ENCODE measurements at regions not wholly inside any gene's neighbourhood (a gene's known extent, or its start where the extent isn't known, plus 50 kb on each side); places are given as distances from the start of the nearest gene placed in this dataset.

DNA sequence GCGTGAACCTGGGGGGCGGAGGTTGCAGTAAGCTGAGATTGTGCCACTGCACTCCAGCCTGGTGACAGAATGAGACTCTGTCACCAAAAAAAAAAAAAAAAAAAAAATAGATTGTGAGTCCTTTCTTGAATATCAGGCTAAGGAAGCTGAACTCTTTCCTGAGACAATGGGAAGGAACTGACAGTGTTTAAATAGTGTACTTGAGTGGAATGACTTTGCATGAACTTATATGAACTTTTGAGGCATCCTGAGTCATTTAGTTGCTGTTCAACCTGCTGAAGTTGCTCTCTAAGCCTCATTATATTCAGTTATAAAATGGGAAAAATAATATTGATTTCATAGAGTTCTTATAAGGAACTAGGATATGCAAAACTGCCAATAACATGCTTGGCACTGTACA, 79.3 kb upstream of the LIMCH1 start:
- no peaks in the 10 kb centered on the region for H3K36me3 ChIP-seq
- intact Hi-C loops (cut with DNase I), result loop anchor here in 1 of 10 donors (10.0 kb wide), 1 partner anchor 46 kb away; no protein-coding TSS in a partner anchor
- ATAC-seq (peak in 1 of 4 donors; percentile 40), DNase-seq (no peak)
- H3K4me3 ChIP-seq, result no peak overlapping the region
- peaks cover 0 to 80% (median 53%) of the 10 kb centered on the region in 12 donors for H3K4me1 ChIP-seq
- 74 to 93% (median 81%) methylated on average over 2 of the region's 2 CpGs for WGBS, 4 donors
- H3K9me3 ChIP-seq, result no peaks in the 10 kb centered on the region
- no peaks in the 10 kb centered on the region for H3K27me3 ChIP-seq
- TF ChIP-seq, protein P1, sequence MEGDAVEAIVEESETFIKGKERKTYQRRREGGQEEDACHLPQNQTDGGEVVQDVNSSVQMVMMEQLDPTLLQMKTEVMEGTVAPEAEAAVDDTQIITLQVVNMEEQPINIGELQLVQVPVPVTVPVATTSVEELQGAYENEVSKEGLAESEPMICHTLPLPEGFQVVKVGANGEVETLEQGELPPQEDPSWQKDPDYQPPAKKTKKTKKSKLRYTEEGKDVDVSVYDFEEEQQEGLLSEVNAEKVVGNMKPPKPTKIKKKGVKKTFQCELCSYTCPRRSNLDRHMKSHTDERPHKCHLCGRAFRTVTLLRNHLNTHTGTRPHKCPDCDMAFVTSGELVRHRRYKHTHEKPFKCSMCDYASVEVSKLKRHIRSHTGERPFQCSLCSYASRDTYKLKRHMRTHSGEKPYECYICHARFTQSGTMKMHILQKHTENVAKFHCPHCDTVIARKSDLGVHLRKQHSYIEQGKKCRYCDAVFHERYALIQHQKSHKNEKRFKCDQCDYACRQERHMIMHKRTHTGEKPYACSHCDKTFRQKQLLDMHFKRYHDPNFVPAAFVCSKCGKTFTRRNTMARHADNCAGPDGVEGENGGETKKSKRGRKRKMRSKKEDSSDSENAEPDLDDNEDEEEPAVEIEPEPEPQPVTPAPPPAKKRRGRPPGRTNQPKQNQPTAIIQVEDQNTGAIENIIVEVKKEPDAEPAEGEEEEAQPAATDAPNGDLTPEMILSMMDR (IDR thresholded peaks at IDR 0.05), result no peak
- no peak for TF ChIP-seq POLR2A (IDR thresholded peaks at IDR 0.05)
- H3K27ac ChIP-seq, result no peak overlapping the region

DNA sequence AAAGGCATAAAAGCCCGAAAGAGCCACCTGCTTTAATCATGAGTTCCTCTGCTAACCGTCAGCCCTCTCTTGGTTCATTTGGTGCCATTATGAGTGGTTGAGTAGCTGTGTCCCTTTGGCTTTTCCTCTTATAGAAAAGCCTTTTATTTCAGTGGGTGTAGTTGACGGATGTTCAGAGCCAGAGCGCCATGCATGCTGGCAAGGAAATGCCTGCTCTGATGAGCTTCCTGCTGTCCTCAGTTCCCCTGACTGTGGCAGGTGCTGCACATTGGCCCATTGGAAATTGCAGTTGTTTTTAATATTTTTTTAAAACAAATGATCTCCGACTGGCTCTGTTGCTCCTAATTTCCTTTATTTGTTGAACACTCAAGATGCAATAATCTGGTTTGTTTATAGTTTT, 77.3 kb upstream of the LIMCH1 start:
- no peak for DNase-seq
- no peak for TF ChIP-seq POLR2A (IDR thresholded peaks at IDR 0.05)
- TF ChIP-seq, protein P1 (IDR thresholded peaks at IDR 0.05), result no peak
- peaks cover 0 to 69% (median 38%) of the 10 kb centered on the region in 12 donors for H3K4me1 ChIP-seq
- intact Hi-C loops (cut with DNase I), result no loop called here
- no peak overlapping the region for H3K4me3 ChIP-seq
- H3K9me3 ChIP-seq, result no peaks in the 10 kb centered on the region
- H3K27me3 ChIP-seq, result no peaks in the 10 kb centered on the region
- no peak overlapping the region for H3K27ac ChIP-seq
- no peak for ATAC-seq
- 65 to 77% (median 70%) methylated on average over 5 of the region's 5 CpGs for WGBS, 4 donors
- no peaks in the 10 kb centered on the region for H3K36me3 ChIP-seq

DNA sequence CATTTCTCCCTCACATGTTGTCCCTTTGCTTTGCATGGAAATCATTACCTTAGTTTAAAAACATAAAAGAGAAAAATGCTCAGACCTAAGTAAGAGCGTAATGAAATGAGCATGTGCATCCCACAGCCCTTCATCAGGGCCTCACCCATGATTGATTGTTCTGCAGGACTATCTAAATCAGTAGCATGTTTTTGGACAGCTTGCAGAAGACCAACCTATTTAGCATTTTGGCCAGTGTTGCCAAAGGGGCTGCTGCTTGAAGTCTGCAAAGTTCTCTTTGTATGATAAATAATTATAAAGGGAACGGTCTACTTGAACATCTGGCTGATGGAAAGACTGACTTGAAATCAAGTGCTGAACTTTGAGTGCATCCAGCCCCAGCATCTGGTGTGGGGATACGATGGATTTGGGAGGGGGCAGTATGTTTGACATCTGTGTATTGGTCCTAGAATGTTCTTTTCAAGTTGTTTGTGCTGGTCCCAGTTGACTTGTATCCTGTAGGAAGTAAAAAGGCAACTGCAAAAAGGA, 76.1 kb upstream of the LIMCH1 start:
- no peak for TF ChIP-seq POLR2A (IDR thresholded peaks at IDR 0.05)
- TF ChIP-seq, protein P1 (IDR thresholded peaks at IDR 0.05), result no peak
- WGBS, 4 donors, result 49 to 66% (median 64%) methylated on average over 3 of the region's 3 CpGs
- ATAC-seq, result no peak
- Histone ChIP-seq H3K36me3 (no peaks in the 10 kb centered on the region), H3K4me1 (peaks cover 0 to 57% (median 32%) of the 10 kb centered on the region in 12 donors), H3K9me3 (no peaks in the 10 kb centered on the region), H3K27ac (no peak overlapping the region), H3K27me3 (no peaks in the 10 kb centered on the region), H3K4me3 (no peak overlapping the region)
- intact Hi-C loops (cut with DNase I), result no loop called here
- no peak for DNase-seq

DNA sequence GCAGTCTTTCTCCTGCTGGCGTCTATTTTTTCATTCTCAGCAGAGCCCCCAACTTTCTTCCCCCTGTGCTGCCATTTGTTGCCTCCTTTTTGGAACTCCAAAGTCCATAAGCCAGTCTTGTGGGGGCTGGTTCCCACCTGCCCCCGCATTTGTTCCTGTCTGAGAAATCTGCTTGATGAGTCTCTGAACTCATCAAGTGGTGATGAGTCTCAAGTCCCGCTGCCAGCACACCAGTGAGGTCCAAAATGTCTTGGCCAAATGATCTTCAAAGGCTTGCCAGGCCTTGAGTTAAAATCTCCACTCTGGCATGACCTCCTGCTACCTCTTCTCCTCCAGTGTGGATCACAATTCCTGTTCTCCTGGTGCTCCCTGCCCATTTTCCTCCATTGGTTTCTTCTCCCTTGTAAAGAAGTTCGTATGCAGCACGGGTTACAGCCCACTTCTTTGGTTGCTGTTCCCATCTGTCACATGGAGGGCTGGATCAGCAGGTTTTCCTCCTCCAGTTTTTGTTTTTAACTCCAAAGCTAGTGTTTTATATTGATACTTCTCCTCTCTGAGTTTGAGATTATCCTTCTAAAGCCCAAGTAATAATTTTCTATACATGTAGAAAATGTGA, 72.7 kb upstream of the LIMCH1 start:
- H3K27ac ChIP-seq, result no peak overlapping the region
- H3K9me3 ChIP-seq, result no peaks in the 10 kb centered on the region
- TF ChIP-seq, protein P1 (IDR thresholded peaks at IDR 0.05), result no peak
- TF ChIP-seq POLR2A (IDR thresholded peaks at IDR 0.05), result no peak
- peaks cover 0 to 56% (median 30%) of the 10 kb centered on the region in 12 donors for H3K4me1 ChIP-seq
- DNase-seq, result no peak
- H3K36me3 ChIP-seq, result no peaks in the 10 kb centered on the region
- no peaks in the 10 kb centered on the region for H3K27me3 ChIP-seq
- WGBS, 4 donors, result 89 to 96% (median 94%) methylated on average over 5 of the region's 5 CpGs
- no peak overlapping the region for H3K4me3 ChIP-seq
- no peak for ATAC-seq
- intact Hi-C loops (cut with DNase I), result no loop called here

All from heart left ventricle (tissue), 16 donors.